ENCODE measurements at regions not wholly inside any gene's neighbourhood (a gene's known extent, or its start where the extent isn't known, plus 50 kb on each side); places are given as distances from the start of the nearest gene placed in this dataset.

DNA sequence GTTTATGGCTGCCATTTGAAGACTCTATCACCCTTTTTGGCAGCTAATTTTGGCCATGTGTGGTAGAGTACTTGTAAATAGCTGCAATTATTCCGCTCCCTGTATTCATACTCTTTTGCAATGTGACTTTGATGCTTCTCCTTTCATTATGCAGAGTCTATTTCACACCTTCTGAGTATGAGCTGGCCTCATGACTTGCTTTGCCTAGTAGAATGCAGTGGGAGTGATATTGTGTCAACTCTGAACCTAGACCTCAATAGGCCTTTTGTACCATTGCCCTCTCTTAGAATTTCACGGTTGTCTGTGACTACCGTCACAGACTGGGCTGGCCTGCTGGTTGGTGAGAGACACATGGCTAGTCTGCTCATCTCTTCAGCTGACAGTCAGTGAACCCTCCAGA lies 118.8 kb downstream of the DDIT4L start:
- no peaks in the 10 kb centered on the region for H3K36me3 ChIP-seq (replicated peaks; ENCODE audit: control insufficient read depth, insufficient read depth, low read length)
- H3K27me3 ChIP-seq (ENCODE audit: control insufficient read depth, insufficient read depth, low read length): no peaks in the 10 kb centered on the region
- H3K4me3 ChIP-seq (ENCODE audit: insufficient read depth, low read depth, low read length): no peak overlapping the region
- no peak for DNase-seq

GRCh38 chr4:100070868-100071267 lies 119.4 kb downstream of the DDIT4L start:
- no peak for DNase-seq
- Histone ChIP-seq H3K4me3 (ENCODE audit: insufficient read depth, low read depth, low read length) (no peak overlapping the region), H3K36me3 (replicated peaks; ENCODE audit: control insufficient read depth, insufficient read depth, low read length) (no peaks in the 10 kb centered on the region)

DNA sequence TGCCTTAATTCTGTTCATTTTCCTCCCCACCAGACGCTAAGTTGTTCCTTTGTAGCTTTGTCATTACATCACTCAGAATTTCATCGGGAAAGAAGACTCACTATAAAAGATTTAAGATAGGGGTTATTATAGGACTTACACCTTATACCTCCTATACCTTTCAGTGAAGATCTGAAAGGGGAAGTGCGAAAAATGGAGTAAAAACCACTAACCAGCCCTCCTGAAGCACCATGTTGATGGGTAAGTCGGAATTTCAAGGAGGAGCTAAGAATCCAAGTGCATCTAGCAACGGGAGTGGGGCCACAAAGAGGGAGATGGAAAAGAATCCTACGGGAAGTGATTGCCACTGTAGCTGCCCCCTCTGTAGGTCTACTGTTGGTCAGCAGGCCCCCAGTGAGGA lies 119.1 kb upstream of the H2AZ1 start:
- H3K4me3 ChIP-seq (ENCODE audit: insufficient read depth, low read depth, low read length): no peak overlapping the region

More at GRCh38 chr4:100070868-100071267, 119.4 kb downstream of the DDIT4L start:
- H3K27me3 ChIP-seq (ENCODE audit: control insufficient read depth, insufficient read depth, low read length): no peaks in the 10 kb centered on the region

DNA sequence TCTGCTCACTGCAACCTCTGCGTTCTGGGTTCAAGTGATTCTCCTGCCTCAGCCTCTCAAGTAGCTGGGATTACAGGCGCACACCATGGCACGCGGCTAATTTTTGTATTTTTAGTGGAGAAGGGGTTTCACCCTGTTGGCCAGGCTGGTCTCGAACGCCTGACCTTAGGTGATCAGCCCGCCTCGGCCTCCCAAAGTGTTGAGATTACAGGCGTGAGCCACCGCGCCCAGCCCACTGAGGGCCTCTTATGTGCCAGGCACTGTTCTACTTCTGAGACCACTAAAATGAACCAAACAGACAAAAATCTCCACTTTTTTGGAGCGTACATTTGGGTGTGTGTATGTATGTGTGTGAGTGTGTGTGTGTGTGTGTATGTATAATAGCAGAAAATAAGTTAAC lies 117.2 kb upstream of the H2AZ1 start:
- H3K4me3 ChIP-seq (ENCODE audit: insufficient read depth, low read depth, low read length): no peak overlapping the region
- DNase-seq: no peak
- no peaks in the 10 kb centered on the region for H3K36me3 ChIP-seq (replicated peaks; ENCODE audit: control insufficient read depth, insufficient read depth, low read length)

More for the DNA sequence above, 119.1 kb upstream of the H2AZ1 start:
- DNase-seq: no peak
- no peaks in the 10 kb centered on the region for H3K36me3 ChIP-seq (replicated peaks; ENCODE audit: control insufficient read depth, insufficient read depth, low read length)
- no peaks in the 10 kb centered on the region for H3K27me3 ChIP-seq (ENCODE audit: control insufficient read depth, insufficient read depth, low read length)

GRCh38 chr4:100063355-100063754 lies 113.3 kb upstream of the H2AZ1 start:
- no peak for DNase-seq
- no peak overlapping the region for H3K4me3 ChIP-seq (ENCODE audit: insufficient read depth, low read depth, low read length)
- no peaks in the 10 kb centered on the region for H3K36me3 ChIP-seq (replicated peaks; ENCODE audit: control insufficient read depth, insufficient read depth, low read length)
- no peaks in the 10 kb centered on the region for H3K27me3 ChIP-seq (ENCODE audit: control insufficient read depth, insufficient read depth, low read length)

More for the DNA sequence above, 117.2 kb upstream of the H2AZ1 start:
- no peaks in the 10 kb centered on the region for H3K27me3 ChIP-seq (ENCODE audit: control insufficient read depth, insufficient read depth, low read length)

DNA sequence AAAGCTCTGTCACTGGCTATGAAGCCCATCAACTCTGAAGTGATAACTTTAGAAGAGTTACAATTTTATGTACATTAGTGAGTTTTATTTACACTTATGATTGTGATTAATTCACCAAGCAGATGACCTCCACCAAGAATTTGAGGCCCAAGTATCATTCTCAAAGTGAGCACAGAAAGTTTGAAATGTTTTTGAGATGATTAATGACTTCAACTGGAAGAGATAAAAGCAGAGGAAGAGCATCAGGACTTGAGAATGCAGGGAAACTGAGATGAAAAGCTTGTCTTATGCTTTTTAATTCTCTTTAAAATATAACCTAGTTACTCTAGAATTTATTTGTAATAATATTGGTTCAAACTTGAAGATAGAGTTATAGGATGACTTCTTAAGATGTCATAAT lies 112.8 kb upstream of the H2AZ1 start:
- Histone ChIP-seq H3K36me3 (replicated peaks; ENCODE audit: control insufficient read depth, insufficient read depth, low read length) (no peaks in the 10 kb centered on the region), H3K4me3 (ENCODE audit: insufficient read depth, low read depth, low read length) (no peak overlapping the region), H3K27me3 (ENCODE audit: control insufficient read depth, insufficient read depth, low read length) (no peaks in the 10 kb centered on the region)
- DNase-seq: no peak

DNA sequence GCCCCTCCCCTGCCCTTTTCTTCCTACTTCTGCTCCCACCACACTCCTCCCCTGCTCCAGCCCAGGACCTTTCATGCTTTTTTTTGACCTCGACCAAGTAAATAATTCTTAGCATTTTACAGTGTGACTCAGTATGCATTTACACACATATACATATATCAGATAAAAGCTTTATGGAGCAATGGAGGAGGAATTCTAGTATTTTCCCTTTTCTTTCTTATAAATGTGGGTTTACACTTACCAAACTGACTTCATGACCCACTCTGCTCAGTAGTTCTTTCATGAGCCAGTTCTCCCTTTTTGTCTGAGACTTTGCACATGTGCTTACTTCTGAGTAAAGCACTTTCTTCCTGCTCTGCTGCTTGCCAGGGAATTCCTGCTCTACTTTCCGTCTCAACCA lies 111.8 kb upstream of the H2AZ1 start:
- DNase-seq: no peak
- no peaks in the 10 kb centered on the region for H3K27me3 ChIP-seq (ENCODE audit: control insufficient read depth, insufficient read depth, low read length)
- H3K4me3 ChIP-seq (ENCODE audit: insufficient read depth, low read depth, low read length): no peak overlapping the region
- H3K36me3 ChIP-seq (replicated peaks; ENCODE audit: control insufficient read depth, insufficient read depth, low read length): no peaks in the 10 kb centered on the region

GRCh38 chr4:100060765-100061416 lies 110.8 kb upstream of the H2AZ1 start:
- Histone ChIP-seq H3K36me3 (replicated peaks; ENCODE audit: control insufficient read depth, insufficient read depth, low read length) (no peaks in the 10 kb centered on the region), H3K4me3 (ENCODE audit: insufficient read depth, low read depth, low read length) (no peak overlapping the region), H3K27me3 (ENCODE audit: control insufficient read depth, insufficient read depth, low read length) (no peaks in the 10 kb centered on the region)
- no peak for DNase-seq

- no peak overlapping the region for H3K4me3 ChIP-seq (ENCODE audit: insufficient read depth, low read depth, low read length)
- DNase-seq: no peak
- H3K36me3 ChIP-seq (replicated peaks; ENCODE audit: control insufficient read depth, insufficient read depth, low read length): no peaks in the 10 kb centered on the region
- no peaks in the 10 kb centered on the region for H3K27me3 ChIP-seq (ENCODE audit: control insufficient read depth, insufficient read depth, low read length)
Measured at GRCh38 chr4:100059467-100059866, 109.4 kb upstream of the H2AZ1 start.

GRCh38 chr4:100056701-100057100 lies 106.6 kb upstream of the H2AZ1 start:
- DNase-seq: no peak
- Histone ChIP-seq H3K36me3 (replicated peaks; ENCODE audit: control insufficient read depth, insufficient read depth, low read length) (no peaks in the 10 kb centered on the region), H3K27me3 (ENCODE audit: control insufficient read depth, insufficient read depth, low read length) (no peaks in the 10 kb centered on the region), H3K4me3 (ENCODE audit: insufficient read depth, low read depth, low read length) (no peak overlapping the region)

DNA sequence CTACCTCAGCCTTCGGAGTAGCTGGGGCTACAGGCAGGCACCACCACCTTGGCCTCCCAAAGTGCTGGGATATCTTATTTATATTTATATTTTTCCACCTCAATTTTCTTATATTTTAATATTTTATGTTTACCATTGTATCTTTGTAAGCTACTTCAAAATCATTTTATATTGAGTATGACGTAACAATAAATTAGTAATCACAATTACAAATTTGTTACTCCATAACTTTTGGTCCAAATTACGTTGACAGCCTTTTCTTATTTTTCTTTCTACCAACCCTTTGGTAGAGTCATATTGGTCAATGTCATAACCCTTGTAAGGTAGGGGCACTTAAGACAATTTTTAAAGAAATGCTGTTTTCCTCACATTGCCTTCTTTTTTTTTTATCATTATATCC lies 104.0 kb upstream of the H2AZ1 start:
- H3K4me3 ChIP-seq (ENCODE audit: insufficient read depth, low read depth, low read length): no peak overlapping the region
- no peak for DNase-seq
- no peaks in the 10 kb centered on the region for H3K27me3 ChIP-seq (ENCODE audit: control insufficient read depth, insufficient read depth, low read length)
- H3K36me3 ChIP-seq (replicated peaks; ENCODE audit: control insufficient read depth, insufficient read depth, low read length): no peaks in the 10 kb centered on the region

DNA sequence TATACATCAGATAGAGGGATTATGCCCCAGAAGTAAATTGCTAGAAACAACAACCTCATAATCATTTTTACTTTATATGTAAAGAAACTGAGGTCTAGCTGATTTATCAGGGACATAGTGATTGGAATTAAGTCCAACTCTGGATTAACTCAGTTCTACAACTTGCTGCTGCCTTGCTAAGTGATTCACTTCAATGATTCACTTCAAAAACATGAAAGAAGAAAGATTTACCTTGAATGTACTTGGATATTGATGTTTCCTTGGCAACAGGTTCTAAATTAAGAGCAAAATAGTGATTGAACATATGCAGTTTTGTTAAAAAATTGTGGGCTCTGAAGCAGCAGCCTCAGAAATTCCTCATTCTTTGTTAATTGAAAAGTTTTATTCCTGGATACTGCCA lies 99.8 kb upstream of the H2AZ1 start:
- H3K27me3 ChIP-seq (ENCODE audit: control insufficient read depth, insufficient read depth, low read length): no peaks in the 10 kb centered on the region
- DNase-seq: no peak
- H3K36me3 ChIP-seq (replicated peaks; ENCODE audit: control insufficient read depth, insufficient read depth, low read length): no peaks in the 10 kb centered on the region
- no peak overlapping the region for H3K4me3 ChIP-seq (ENCODE audit: insufficient read depth, low read depth, low read length)

GRCh38 chr4:100042711-100043110 lies 92.6 kb upstream of the H2AZ1 start:
- Histone ChIP-seq H3K27me3 (ENCODE audit: control insufficient read depth, insufficient read depth, low read length) (no peaks in the 10 kb centered on the region), H3K4me3 (ENCODE audit: insufficient read depth, low read depth, low read length) (no peak overlapping the region), H3K36me3 (replicated peaks; ENCODE audit: control insufficient read depth, insufficient read depth, low read length) (no peaks in the 10 kb centered on the region)
- DNase-seq: no peak

DNA sequence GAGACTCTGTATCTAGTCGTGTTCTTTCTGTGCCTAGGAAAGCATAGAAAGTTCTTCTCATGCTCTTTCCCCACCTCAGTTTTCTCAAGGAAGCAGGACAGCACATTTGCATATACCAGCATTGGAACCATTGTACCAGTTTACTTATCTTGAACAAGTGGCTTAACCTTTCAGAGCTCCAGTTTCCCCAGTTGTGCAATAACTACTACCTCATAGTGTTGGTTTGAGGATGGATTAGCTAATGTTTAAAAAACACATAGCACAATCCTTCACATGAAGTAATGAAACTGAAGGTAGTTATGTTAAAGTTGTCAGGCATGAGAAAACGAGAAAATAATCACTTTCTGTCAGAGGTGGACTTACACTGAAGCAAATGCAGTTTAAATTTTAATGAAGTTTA lies 92.2 kb upstream of the H2AZ1 start:
- DNase-seq: no peak

GRCh38 chr4:100041646-100042045 lies 91.6 kb upstream of the H2AZ1 start:
- Histone ChIP-seq H3K4me3 (ENCODE audit: insufficient read depth, low read depth, low read length) (no peak overlapping the region), H3K27me3 (ENCODE audit: control insufficient read depth, insufficient read depth, low read length) (no peaks in the 10 kb centered on the region), H3K36me3 (replicated peaks; ENCODE audit: control insufficient read depth, insufficient read depth, low read length) (no peaks in the 10 kb centered on the region)
- DNase-seq: no peak

More for the DNA sequence above, 92.2 kb upstream of the H2AZ1 start:
- Histone ChIP-seq H3K4me3 (ENCODE audit: insufficient read depth, low read depth, low read length) (no peak overlapping the region), H3K27me3 (ENCODE audit: control insufficient read depth, insufficient read depth, low read length) (no peaks in the 10 kb centered on the region), H3K36me3 (replicated peaks; ENCODE audit: control insufficient read depth, insufficient read depth, low read length) (no peaks in the 10 kb centered on the region)

All from H7 (cell line).